ENCODE measurements at regions not wholly inside any gene's neighbourhood (a gene's known extent, or its start where the extent isn't known, plus 50 kb on each side); places are given as distances from the start of the nearest gene placed in this dataset.
"Not testable (repeated sequence)": the region's sequence is repeated elsewhere in the genome, so short reads cannot be mapped to it uniquely, and the experiment has no call there.

GRCh38 chr6:151671195-151671594 lies 136.3 kb upstream of the ESR1 start:
- intact Hi-C loops (cut with micrococcal nuclease) = no loop called here

GRCh38 chr6:151674578-151674977 lies 132.9 kb upstream of the ESR1 start:
- intact Hi-C loops (cut with micrococcal nuclease) = no loop called here

GRCh38 chr6:151675746-151676459 lies 131.6 kb upstream of the ESR1 start:
- intact Hi-C loops (cut with micrococcal nuclease) = loop anchor here (1.0 to 5.0 kb wide), 9 partner anchors 15 to 680 kb away; no protein-coding TSS in a partner anchor

GRCh38 chr6:151676460-151676945 lies 131.0 kb upstream of the ESR1 start:
- intact Hi-C loops (cut with micrococcal nuclease) = loop anchor here (5.0 kb wide), 1 partner anchor 286 kb away; no protein-coding TSS in a partner anchor

GRCh38 chr6:151677404-151677803 lies 130.1 kb upstream of the ESR1 start:
- intact Hi-C loops (cut with micrococcal nuclease) = loop anchor here (5.0 kb wide), 1 partner anchor 285 kb away; no protein-coding TSS in a partner anchor

GRCh38 chr6:151679081-151679480 lies 128.4 kb upstream of the ESR1 start:
- intact Hi-C loops (cut with micrococcal nuclease) = loop anchor here (5.0 kb wide), 1 partner anchor 283 kb away; no protein-coding TSS in a partner anchor

- intact Hi-C loops (cut with micrococcal nuclease) = loop anchor here (5.0 kb wide), 1 partner anchor 282 kb away; no protein-coding TSS in a partner anchor
Observed at GRCh38 chr6:151679941-151680340, 127.5 kb upstream of the ESR1 start.

GRCh38 chr6:151680846-151681432 lies 126.5 kb upstream of the ESR1 start:
- intact Hi-C loops (cut with micrococcal nuclease) = no loop called here

- intact Hi-C loops (cut with micrococcal nuclease) = no loop called here
Observed at GRCh38 chr6:151681433-151682059, 125.9 kb upstream of the ESR1 start.

GRCh38 chr6:151682251-151682650 lies 125.2 kb upstream of the ESR1 start:
- intact Hi-C loops (cut with micrococcal nuclease) = no loop called here

- intact Hi-C loops (cut with micrococcal nuclease) = no loop called here
Observed at GRCh38 chr6:151682922-151683321, 124.6 kb upstream of the ESR1 start.

- intact Hi-C loops (cut with micrococcal nuclease) = no loop called here
Observed at GRCh38 chr6:151683381-151683780, 124.1 kb upstream of the ESR1 start.

- intact Hi-C loops (cut with micrococcal nuclease) = loop anchor here (1.0 to 5.0 kb wide), 11 partner anchors 76 to 1293 kb away; partner anchors contain the start of genes ESR1, FBXO5, RMND1 and ZBTB2
Observed at GRCh38 chr6:151689499-151690201, 117.8 kb upstream of the ESR1 start.

- intact Hi-C loops (cut with micrococcal nuclease) = loop anchor here (1.0 to 5.0 kb wide), 11 partner anchors 75 to 1292 kb away; partner anchors contain the start of genes ESR1, FBXO5, RMND1 and ZBTB2
Observed at GRCh38 chr6:151690303-151690702, 117.2 kb upstream of the ESR1 start.

- intact Hi-C loops (cut with micrococcal nuclease) = loop anchor here (1.0 to 5.0 kb wide), 19 partner anchors 11 to 1291 kb away; partner anchors contain the start of genes ESR1, FBXO5, RMND1 and ZBTB2
Observed at GRCh38 chr6:151690768-151691562, 116.5 kb upstream of the ESR1 start.

GRCh38 chr6:151692216-151692615 lies 115.3 kb upstream of the ESR1 start:
- intact Hi-C loops (cut with micrococcal nuclease) = loop anchor here (5.0 kb wide), 5 partner anchors 270 to 1290 kb away; partner anchors contain the start of genes FBXO5 and ZBTB2

GRCh38 chr6:151693366-151693765 lies 114.1 kb upstream of the ESR1 start:
- intact Hi-C loops (cut with micrococcal nuclease) = loop anchor here (5.0 kb wide), 5 partner anchors 269 to 1289 kb away; partner anchors contain the start of genes FBXO5 and ZBTB2

GRCh38 chr6:151695156-151695555 lies 112.3 kb upstream of the ESR1 start:
- intact Hi-C loops (cut with micrococcal nuclease) = no loop called here

- intact Hi-C loops (cut with micrococcal nuclease) = not testable (repeated sequence)
Observed at GRCh38 chr6:151696302-151696701, 111.2 kb upstream of the ESR1 start.
